Ectodermal cell (in vitro differentiated cells): ENCODE measurements at regions not wholly inside any gene's neighbourhood (a gene's known extent, or its start where the extent isn't known, plus 50 kb on each side); places are given as distances from the start of the nearest gene placed in this dataset.

Experiments
- H3K27ac ChIP-seq: 2 replicates; pipeline ENCODE4 v1.7.0; 2013; ENCODE audit warnings: mild to moderate bottlenecking, low read depth, low read length; ENCODE audit not compliant: insufficient read depth, poor library complexity, severe bottlenecking
- H3K27me3 ChIP-seq: 2 replicates; pipeline ENCODE4 v1.7.0; 2013; ENCODE audit warnings: mild to moderate bottlenecking, low read length; ENCODE audit not compliant: insufficient read depth, control insufficient read depth, poor library complexity, severe bottlenecking
- H3K36me3 ChIP-seq: one replicate; pipeline ENCODE4 v1.7.0; 2013; ENCODE audit warnings: low read length; ENCODE audit not compliant: control insufficient read depth, insufficient read depth
- H3K4me1 ChIP-seq: one replicate; pipeline ENCODE4 v1.7.0; 2013; ENCODE audit warnings: low read length; ENCODE audit not compliant: control insufficient read depth, insufficient read depth
- H3K4me3 ChIP-seq: 2 replicates; pipeline ENCODE4 v1.7.0; 2013; ENCODE audit warnings: low read depth, low read length, control low read depth; ENCODE audit not compliant: insufficient read depth
- H3K9me3 ChIP-seq: 2 replicates; pipeline ENCODE4 v1.7.0; 2013; ENCODE audit warnings: mild to moderate bottlenecking, low read length, moderate library complexity; ENCODE audit not compliant: control insufficient read depth
- WGBS, 2 experiments: methylation state at CpG; one replicate each; pipeline ENCODE4 v1.1.7; 2013; ENCODE audit warnings: missing lambda C conversion rate in 2 of 2; 5-methylcytosine and 5-hydroxymethylcytosine counted together

GRCh38 chr1:239225396-239225795 lies 161.0 kb upstream of the CHRM3 start:
- H3K4me3 ChIP-seq: no peak overlapping the region
- H3K4me1 ChIP-seq: no peaks in the 10 kb centered on the region
- no peaks in the 10 kb centered on the region for H3K9me3 ChIP-seq
- no peaks in the 10 kb centered on the region for H3K27me3 ChIP-seq
- H3K36me3 ChIP-seq: no peaks in the 10 kb centered on the region
- 100% methylated on average over 2 of the region's 2 CpGs; no CpG with 5 or more reads in 1 of the 2 experiments for WGBS, 2 experiments
- H3K27ac ChIP-seq: no peak overlapping the region

DNA sequence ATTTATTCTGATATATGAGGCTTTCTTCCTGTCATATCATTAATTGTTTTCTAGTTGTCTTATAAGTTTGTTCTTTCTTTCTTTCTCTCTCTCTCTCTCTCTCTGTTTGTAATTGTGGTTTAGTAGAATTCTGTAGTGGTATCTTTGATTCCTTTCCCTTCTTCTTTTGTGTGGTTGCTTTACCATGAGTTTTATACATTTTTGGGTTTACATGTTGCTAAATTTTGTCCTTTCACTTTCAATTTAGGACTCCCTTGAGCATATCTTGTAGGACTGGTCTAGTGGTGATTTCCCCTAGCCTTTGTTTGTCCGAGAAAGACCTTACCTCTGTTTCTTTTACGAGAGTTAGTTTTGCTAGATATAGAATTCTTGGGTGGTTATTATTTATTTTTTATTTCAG lies 162.3 kb upstream of the CHRM3 start:
- Histone ChIP-seq H3K27me3 (no peaks in the 10 kb centered on the region), H3K4me1 (no peaks in the 10 kb centered on the region), H3K4me3 (no peak overlapping the region), H3K27ac (no peak overlapping the region), H3K36me3 (no peaks in the 10 kb centered on the region), H3K9me3 (no peaks in the 10 kb centered on the region)
- 93 to 100% methylated on average over 2 of the region's 2 CpGs for WGBS, 2 experiments

DNA sequence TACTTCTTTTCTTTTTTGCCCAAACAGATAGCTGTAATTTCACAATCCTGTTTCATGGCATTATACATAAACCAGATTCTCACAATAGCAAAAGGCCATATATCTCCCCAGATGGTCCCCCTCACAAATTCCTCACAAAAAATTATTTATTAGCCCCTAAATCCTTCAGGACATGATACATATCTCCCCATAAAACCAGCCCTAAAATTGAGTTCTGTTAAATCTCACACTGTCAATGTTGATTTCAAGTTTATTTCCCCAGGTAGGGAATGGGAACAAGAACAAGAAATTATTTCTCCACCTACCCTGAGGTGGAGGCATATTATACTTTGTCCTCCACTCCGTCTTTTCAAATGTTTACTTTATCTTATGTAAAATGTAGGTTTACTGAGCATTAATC lies 163.4 kb upstream of the CHRM3 start:
- WGBS, 2 experiments: no CpG with 5 or more reads among the region's 1 CpG
- no peaks in the 10 kb centered on the region for H3K4me1 ChIP-seq
- H3K27ac ChIP-seq: no peak overlapping the region
- no peaks in the 10 kb centered on the region for H3K9me3 ChIP-seq
- H3K27me3 ChIP-seq: no peaks in the 10 kb centered on the region
- no peaks in the 10 kb centered on the region for H3K36me3 ChIP-seq
- H3K4me3 ChIP-seq: no peak overlapping the region

GRCh38 chr1:239221656-239222055 lies 164.7 kb upstream of the CHRM3 start:
- H3K36me3 ChIP-seq: no peaks in the 10 kb centered on the region
- H3K27ac ChIP-seq: no peak overlapping the region
- H3K9me3 ChIP-seq: no peaks in the 10 kb centered on the region
- 100% methylated on average over 2 of the region's 2 CpGs; no CpG with 5 or more reads in 1 of the 2 experiments for WGBS, 2 experiments
- H3K27me3 ChIP-seq: no peaks in the 10 kb centered on the region
- H3K4me3 ChIP-seq: no peak overlapping the region
- H3K4me1 ChIP-seq: no peaks in the 10 kb centered on the region

GRCh38 chr1:239219679-239220078 lies 166.7 kb upstream of the CHRM3 start:
- WGBS, 2 experiments: 92 to 96% methylated on average over 2 of the region's 2 CpGs
- no peaks in the 10 kb centered on the region for H3K36me3 ChIP-seq

GRCh38 chr1:239218301-239218700 lies 168.1 kb upstream of the CHRM3 start:
- Histone ChIP-seq H3K9me3 (no peaks in the 10 kb centered on the region), H3K4me3 (no peak overlapping the region), H3K4me1 (no peaks in the 10 kb centered on the region), H3K27ac (no peak overlapping the region), H3K36me3 (no peaks in the 10 kb centered on the region), H3K27me3 (no peaks in the 10 kb centered on the region)
- WGBS, 2 experiments: 89 to 98% methylated on average over 1 of the region's 1 CpG

More at GRCh38 chr1:239219679-239220078, 166.7 kb upstream of the CHRM3 start:
- no peaks in the 10 kb centered on the region for H3K27me3 ChIP-seq
- no peaks in the 10 kb centered on the region for H3K4me1 ChIP-seq
- no peaks in the 10 kb centered on the region for H3K9me3 ChIP-seq
- H3K4me3 ChIP-seq: no peak overlapping the region
- H3K27ac ChIP-seq: no peak overlapping the region

- no peak overlapping the region for H3K27ac ChIP-seq
- H3K36me3 ChIP-seq: no peaks in the 10 kb centered on the region
- H3K9me3 ChIP-seq: no peaks in the 10 kb centered on the region
- H3K27me3 ChIP-seq: no peaks in the 10 kb centered on the region
- WGBS, 2 experiments: 94 to 97% methylated on average over 10 of the region's 10 CpGs
- H3K4me1 ChIP-seq: no peaks in the 10 kb centered on the region
- H3K4me3 ChIP-seq: no peak overlapping the region
These were observed 173.6 kb upstream of the CHRM3 start for GRCh38 chr1:239212811-239213220.

- H3K4me3 ChIP-seq: no peak overlapping the region
- no peaks in the 10 kb centered on the region for H3K4me1 ChIP-seq
- H3K27ac ChIP-seq: no peak overlapping the region
- H3K36me3 ChIP-seq: no peaks in the 10 kb centered on the region
- no peaks in the 10 kb centered on the region for H3K27me3 ChIP-seq
- H3K9me3 ChIP-seq: no peaks in the 10 kb centered on the region
- WGBS, 2 experiments: 89 to 100% methylated on average over 1 of the region's 1 CpG
These were observed 176.8 kb upstream of the CHRM3 start for GRCh38 chr1:239209591-239209990.

- H3K4me1 ChIP-seq: no peaks in the 10 kb centered on the region
- no peaks in the 10 kb centered on the region for H3K27me3 ChIP-seq
- H3K4me3 ChIP-seq: no peak overlapping the region
- WGBS, 2 experiments: 87 to 89% methylated on average over 2 of the region's 2 CpGs
- H3K36me3 ChIP-seq: no peaks in the 10 kb centered on the region
- H3K9me3 ChIP-seq: no peaks in the 10 kb centered on the region
- no peak overlapping the region for H3K27ac ChIP-seq
These were observed 182.0 kb upstream of the CHRM3 start for GRCh38 chr1:239204401-239204800.

GRCh38 chr1:239197871-239198270 lies 188.5 kb upstream of the CHRM3 start:
- Histone ChIP-seq H3K4me1 (no peaks in the 10 kb centered on the region), H3K27ac (no peak overlapping the region), H3K4me3 (no peak overlapping the region), H3K27me3 (no peaks in the 10 kb centered on the region), H3K36me3 (no peaks in the 10 kb centered on the region), H3K9me3 (no peaks in the 10 kb centered on the region)
- WGBS, 2 experiments: 88 to 89% methylated on average over 3 to 4 of the region's 4 CpGs

DNA sequence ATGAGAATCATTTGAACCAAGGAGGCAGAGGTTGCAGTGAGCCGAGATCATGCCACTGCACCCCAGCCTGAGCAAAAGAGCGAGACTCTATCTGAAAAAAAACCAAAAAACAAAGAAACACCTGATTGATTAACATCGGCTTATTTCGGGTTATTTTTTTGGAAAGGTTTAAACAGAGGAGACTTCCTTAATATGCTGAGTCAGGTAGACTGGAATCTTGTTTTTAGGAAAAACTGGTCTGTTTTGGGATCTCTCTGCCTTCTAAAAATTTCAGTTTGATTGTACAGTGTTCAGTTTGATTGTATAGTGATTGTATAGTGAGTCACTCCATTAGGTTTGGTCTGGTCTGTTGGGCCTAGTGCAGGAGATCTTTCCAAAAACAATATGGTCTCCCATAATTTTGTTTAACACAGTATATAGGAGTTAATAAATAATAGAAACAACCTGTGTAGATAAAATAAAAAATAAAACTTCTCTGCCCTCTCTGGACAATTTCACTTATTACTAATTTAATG lies 196.3 kb upstream of the CHRM3 start:
- no peak overlapping the region for H3K4me3 ChIP-seq
- H3K9me3 ChIP-seq: no peaks in the 10 kb centered on the region
- WGBS, 2 experiments: 93 to 96% methylated on average over 4 of the region's 4 CpGs
- no peaks in the 10 kb centered on the region for H3K4me1 ChIP-seq
- no peaks in the 10 kb centered on the region for H3K27me3 ChIP-seq
- H3K27ac ChIP-seq: no peak overlapping the region
- H3K36me3 ChIP-seq: no peaks in the 10 kb centered on the region
